ENCODE measurements at regions not wholly inside any gene's neighbourhood (a gene's known extent, or its start where the extent isn't known, plus 50 kb on each side); places are given as distances from the start of the nearest gene placed in this dataset.

DNA sequence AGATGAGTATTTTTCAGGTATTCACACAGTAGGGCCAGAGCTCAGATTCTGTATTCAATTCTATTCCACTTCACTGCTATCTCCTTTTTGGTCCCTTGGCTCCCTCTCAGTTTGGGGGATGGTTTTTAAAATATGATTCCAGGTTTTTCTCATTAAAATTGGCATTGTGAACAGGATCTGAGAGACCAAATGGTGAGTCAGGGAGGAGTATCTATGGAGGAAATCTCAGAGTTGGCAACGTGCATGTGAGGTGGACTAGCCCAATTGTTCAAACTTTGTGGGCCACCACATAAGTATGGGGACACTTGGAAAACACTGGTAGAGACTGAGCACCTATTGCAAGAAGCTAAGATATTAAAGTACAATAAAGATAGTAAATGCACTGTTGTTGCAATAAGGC, 53.9 kb upstream of the TTC14 start:
- TF ChIP-seq, protein P1, sequence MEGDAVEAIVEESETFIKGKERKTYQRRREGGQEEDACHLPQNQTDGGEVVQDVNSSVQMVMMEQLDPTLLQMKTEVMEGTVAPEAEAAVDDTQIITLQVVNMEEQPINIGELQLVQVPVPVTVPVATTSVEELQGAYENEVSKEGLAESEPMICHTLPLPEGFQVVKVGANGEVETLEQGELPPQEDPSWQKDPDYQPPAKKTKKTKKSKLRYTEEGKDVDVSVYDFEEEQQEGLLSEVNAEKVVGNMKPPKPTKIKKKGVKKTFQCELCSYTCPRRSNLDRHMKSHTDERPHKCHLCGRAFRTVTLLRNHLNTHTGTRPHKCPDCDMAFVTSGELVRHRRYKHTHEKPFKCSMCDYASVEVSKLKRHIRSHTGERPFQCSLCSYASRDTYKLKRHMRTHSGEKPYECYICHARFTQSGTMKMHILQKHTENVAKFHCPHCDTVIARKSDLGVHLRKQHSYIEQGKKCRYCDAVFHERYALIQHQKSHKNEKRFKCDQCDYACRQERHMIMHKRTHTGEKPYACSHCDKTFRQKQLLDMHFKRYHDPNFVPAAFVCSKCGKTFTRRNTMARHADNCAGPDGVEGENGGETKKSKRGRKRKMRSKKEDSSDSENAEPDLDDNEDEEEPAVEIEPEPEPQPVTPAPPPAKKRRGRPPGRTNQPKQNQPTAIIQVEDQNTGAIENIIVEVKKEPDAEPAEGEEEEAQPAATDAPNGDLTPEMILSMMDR (IDR thresholded peaks at IDR 0.05): no peak
- no peak for TF ChIP-seq POLR2AphosphoS5 (IDR thresholded peaks at IDR 0.05)
- TF ChIP-seq POLR2A (IDR thresholded peaks at IDR 0.05): no peak
